Fibroblast of the conjunctiva (primary cell): ENCODE measurements at regions not wholly inside any gene's neighbourhood (a gene's known extent, or its start where the extent isn't known, plus 50 kb on each side); places are given as distances from the start of the nearest gene placed in this dataset.

Experiments used
- DNase-seq: peaks from one replicate; pipeline ENCODE4 v3.0.0-alpha.2; 2010; ENCODE audit warnings: low read depth

- no peak for DNase-seq
Observed at GRCh38 chr18:55651236-55651635, 63.2 kb upstream of the TCF4 start.

- DNase-seq: no peak
Observed at GRCh38 chr18:55650363-55650870, 62.4 kb upstream of the TCF4 start.

- DNase-seq: no peak
Observed at GRCh38 chr18:55647331-55647730, 59.3 kb upstream of the TCF4 start.

GRCh38 chr18:55642191-55642590 lies 54.2 kb upstream of the TCF4 start:
- DNase-seq: no peak

- DNase-seq: no peak
Observed at GRCh38 chr18:55641486-55641885, 53.5 kb upstream of the TCF4 start.
